Endothelial cell of umbilical vein (primary cell): ENCODE measurements at regions not wholly inside any gene's neighbourhood (a gene's known extent, or its start where the extent isn't known, plus 50 kb on each side); places are given as distances from the start of the nearest gene placed in this dataset.

ENCODE experiments used
- BruUV-seq: library from RNA; stranded (reverse); fragments of 400-500 nt; replicated peaks from 2 replicates; lab custom pipeline; 2021; lab: Mats Ljungman, UMichigan
- CTCF ChIA-PET: fragments of 300-600, 350-600 bp; sonication (Branson Sonifier 250); formaldehyde crosslinking; loops from one replicate; lab custom pipeline; 2021; ENCODE audit warnings: antibody characterized with exemption, inconsistent platforms; lab: Charles Lee
- POLR2A ChIA-PET: fragments of 300-600, 350-600 bp; sonication (Branson Sonifier 250); formaldehyde crosslinking; loops from one replicate; lab custom pipeline; 2021; ENCODE audit warnings: antibody characterized with exemption, inconsistent platforms; lab: Charles Lee
- DNase-seq: peaks from one replicate; pipeline ENCODE4 v3.0.0-alpha.2; 2011; ENCODE audit warnings: low read depth, low spot score
- FAIRE-seq: peaks from 2 replicates; lab custom pipeline; 2011; peaks lifted over from hg19 to GRCh38; lab: Jason Lieb, UNC
- H2AFZ ChIP-seq: 2 replicates; pipeline ENCODE4 v1.6.0; 2012; ENCODE audit warnings: low read depth, low read length, control low read depth, inconsistent platforms
- H3K27ac ChIP-seq: 2 replicates; pipeline ENCODE4 v1.5.1; 2011; ENCODE audit warnings: low read depth, mild to moderate bottlenecking, control low read depth, low read length, moderate library complexity; ENCODE audit not compliant: insufficient read depth
- H3K27me3 ChIP-seq, 2 experiments: 2 replicates each; pipeline versions ENCODE4 v1.6.0 to v1.6.1; 2011; ENCODE audit warnings: low read length in 2 of 2, mixed read lengths in 1 of 2; ENCODE audit not compliant: control insufficient read depth in 2 of 2, insufficient read depth in 2 of 2
- H3K36me3 ChIP-seq, 2 experiments: 2 replicates in 1 of 2; 3 replicates in 1 of 2; pipeline ENCODE4 v1.5.1; 2011; ENCODE audit warnings: low read length in 2 of 2, mild to moderate bottlenecking in 1 of 2, moderate library complexity in 1 of 2; ENCODE audit not compliant: control insufficient read depth in 2 of 2, insufficient read depth in 2 of 2; ENCODE audit errors: extremely low read depth in 1 of 2
- H3K4me1 ChIP-seq: 3 replicates; pipeline ENCODE4 v1.5.1; 2011; ENCODE audit warnings: mild to moderate bottlenecking, low read length; ENCODE audit not compliant: control insufficient read depth, insufficient read depth; ENCODE audit errors: extremely low read depth
- H3K4me2 ChIP-seq: 2 replicates; pipeline ENCODE4 v1.6.1; 2011; ENCODE audit warnings: low read length, control low read depth, mixed read lengths; ENCODE audit not compliant: insufficient read depth
- H3K4me3 ChIP-seq, 3 experiments: fragments of 200-600 bp in 1 of 3; sonication (generic), shearing (Covaris generic) in 1 of 3; replicated peaks in 1 of 3; 2 replicates each; pipeline ENCODE4 v1.5.1; 2011 to 2016; ENCODE audit warnings: control low read depth in 3 of 3, low read length in 3 of 3, mild to moderate bottlenecking in 2 of 3, inconsistent platforms in 1 of 3, low read depth in 1 of 3, moderate library complexity in 1 of 3; ENCODE audit not compliant: insufficient read depth in 1 of 3
- H3K79me2 ChIP-seq: 2 replicates; pipeline ENCODE4 v1.6.0; 2012; ENCODE audit warnings: low read length, inconsistent platforms; ENCODE audit not compliant: control insufficient read depth, insufficient read depth
- H3K9ac ChIP-seq: replicated peaks from 2 replicates; pipeline ENCODE3; 2011; ENCODE audit warnings: low read length, control low read depth; ENCODE audit not compliant: insufficient read depth; ENCODE audit errors: extremely low read depth
- H3K9me1 ChIP-seq: replicated peaks from 3 replicates; pipeline ENCODE4 v1.6.0; 2011; ENCODE audit warnings: mild to moderate bottlenecking, low read length; ENCODE audit not compliant: control insufficient read depth, insufficient read depth; ENCODE audit errors: extremely low read depth
- H3K9me3 ChIP-seq: replicated peaks from 2 replicates; pipeline ENCODE4 v1.5.1; 2012; ENCODE audit warnings: low read length, inconsistent platforms; ENCODE audit not compliant: control insufficient read depth, insufficient read depth
- H4K20me1 ChIP-seq: replicated peaks from 2 replicates; pipeline ENCODE3; 2011; ENCODE audit warnings: mild to moderate bottlenecking, low read length; ENCODE audit not compliant: control insufficient read depth, insufficient read depth; ENCODE audit errors: extremely low read depth
- CTCF ChIP-seq, 2 donors: IDR thresholded peaks; 1 replicate in 1 of 2; 2 replicates in 1 of 2; pipeline ENCODE4 v1.5.1; 2011; ENCODE audit warnings: low read length in 2 of 2, mild to moderate bottlenecking in 2 of 2, moderate library complexity in 2 of 2, control low read depth in 1 of 2, inconsistent platforms in 1 of 2, low read depth in 1 of 2; ENCODE audit not compliant: insufficient read depth in 1 of 2; ENCODE audit errors: extremely low read depth in 1 of 2
- EZH2 ChIP-seq: IDR thresholded peaks from 2 replicates; pipeline ENCODE4 v1.6.1; 2012; ENCODE audit warnings: borderline replicate concordance, low read depth, mild to moderate bottlenecking, moderate library complexity, low read length, inconsistent platforms; ENCODE audit not compliant: severe bottlenecking
- FOS ChIP-seq: IDR thresholded peaks from 2 replicates; pipeline ENCODE4 v1.6.1; 2011; ENCODE audit warnings: mild to moderate bottlenecking, low read length, moderate library complexity, borderline replicate concordance; ENCODE audit not compliant: insufficient read depth
- GATA2 ChIP-seq: IDR thresholded peaks from 2 replicates; pipeline ENCODE4 v1.7.0; 2011; ENCODE audit warnings: low read depth, mild to moderate bottlenecking, moderate library complexity, mixed read lengths, low read length; ENCODE audit not compliant: insufficient read length, insufficient read depth
- JUN ChIP-seq: IDR thresholded peaks from 2 replicates; pipeline ENCODE4 v1.6.1; 2011; ENCODE audit warnings: borderline replicate concordance, low read depth; ENCODE audit not compliant: insufficient read length, insufficient read depth
- MAX ChIP-seq: IDR thresholded peaks from 2 replicates; pipeline ENCODE4 v1.6.1; 2011; ENCODE audit not compliant: insufficient read depth, insufficient read length
- MYC ChIP-seq: IDR thresholded peaks from one replicate; pipeline ENCODE4 v1.6.1; 2011; ENCODE audit warnings: mild to moderate bottlenecking, low read depth, low read length
- POLR2A ChIP-seq: IDR thresholded peaks from 2 replicates; pipeline ENCODE4 v1.6.1; 2012; ENCODE audit warnings: low read depth, mild to moderate bottlenecking, control low read depth, low read length
- POLR2AphosphoS5 ChIP-seq: IDR thresholded peaks from 2 replicates; pipeline ENCODE4 v1.6.1; 2012; ENCODE audit warnings: low read depth, mild to moderate bottlenecking, control low read depth, low read length, moderate library complexity; ENCODE audit not compliant: insufficient read depth
- dilution Hi-C: fragments of 300-500 bp; cut with MboI; formaldehyde crosslinking; loops from one replicate; pipeline ENCODE4 v1.15.0; 2019; ENCODE audit warnings: low sequenced_read_pairs; ENCODE audit not compliant: extremely low pct_ligation_motif_present
- intact Hi-C: fragments of 100-400 bp; cut with micrococcal nuclease; formaldehyde crosslinking; loops from one replicate; pipeline ENCODE4 v1.10.0; 2022

GRCh38 chr6:12618296-12618695, 98.3 kb upstream of the PHACTR1 start:
- H3K4me2 ChIP-seq, result no peak overlapping the region
- no peaks in the 10 kb centered on the region for H4K20me1 ChIP-seq
- no peak overlapping the region for H3K4me3 ChIP-seq
- no peaks in the 10 kb centered on the region for H3K4me1 ChIP-seq
- no peak for DNase-seq
- TF ChIP-seq MYC, result no peak
- no peak for TF ChIP-seq FOS
- TF ChIP-seq GATA2, result no peak
- no peak for TF ChIP-seq POLR2A
- TF ChIP-seq JUN, result no peak
- TF ChIP-seq MAX, result no peak
- TF ChIP-seq CTCF (IDR thresholded peaks at IDR 0.05; ENCODE audit: extremely low read depth in 1 of 2, insufficient read depth in 1 of 2, low read depth in 1 of 2, low read length in 2 of 2), result no peak
- no peak for TF ChIP-seq POLR2AphosphoS5
- TF ChIP-seq EZH2, result no peak
- CTCF ChIA-PET, result interaction anchor here (1.4 kb wide), 1 partner anchor 20 kb away, joined by 9 read pairs; no protein-coding TSS in a partner anchor
- no peaks in the 10 kb centered on the region for H3K36me3 ChIP-seq
- peaks cover 2 to 8% of the 10 kb centered on the region in 2 experiments for H3K27me3 ChIP-seq
- POLR2A ChIA-PET, result no interaction called here
- H3K9me3 ChIP-seq, result no peaks in the 10 kb centered on the region
- H3K9ac ChIP-seq, result no peak overlapping the region
- H2AFZ ChIP-seq, result no peak overlapping the region
- dilution Hi-C loops, result no loop called here
- no TSS peak for BruUV-seq
- H3K27ac ChIP-seq, result no peak overlapping the region
- no peak for FAIRE-seq
- intact Hi-C loops, result no loop called here
- H3K9me1 ChIP-seq, result no peaks in the 10 kb centered on the region
- H3K79me2 ChIP-seq, result no peaks in the 10 kb centered on the region
